LHCN-M2 (cell line): ENCODE measurements at regions not wholly inside any gene's neighbourhood (a gene's known extent, or its start where the extent isn't known, plus 50 kb on each side); places are given as distances from the start of the nearest gene placed in this dataset.
A peak's percentile ranks its signal among the peaks of the same experiment; 100 is the strongest.

Experiments
- DNase-seq: peaks from one replicate; pipeline ENCODE4 v3.0.0-alpha.2; 2012; ENCODE audit warnings: low read depth

DNA sequence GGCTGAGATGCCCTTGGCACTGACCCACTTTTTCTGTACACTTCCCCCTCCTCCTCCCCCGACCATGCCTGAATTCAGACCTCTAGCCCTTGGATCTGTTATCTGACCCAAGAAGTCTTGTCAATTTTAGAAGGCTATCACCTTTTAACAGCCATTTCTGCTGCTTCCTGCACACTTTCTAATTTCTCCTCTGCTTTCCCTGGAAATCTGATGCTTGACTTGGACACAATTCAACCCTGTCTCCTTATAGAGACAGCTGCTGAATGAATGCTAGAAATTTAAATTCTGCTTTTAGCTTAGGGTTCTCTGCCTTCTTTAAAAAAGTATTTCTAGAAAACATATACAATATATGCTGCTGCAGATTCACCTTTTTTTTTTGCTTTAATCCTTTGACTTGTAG lies 417.9 kb upstream of the KLF6 start:
- no peak for DNase-seq

GRCh38 chr10:4201866-4202825 lies 417.1 kb upstream of the KLF6 start:
- no peak for DNase-seq

DNA sequence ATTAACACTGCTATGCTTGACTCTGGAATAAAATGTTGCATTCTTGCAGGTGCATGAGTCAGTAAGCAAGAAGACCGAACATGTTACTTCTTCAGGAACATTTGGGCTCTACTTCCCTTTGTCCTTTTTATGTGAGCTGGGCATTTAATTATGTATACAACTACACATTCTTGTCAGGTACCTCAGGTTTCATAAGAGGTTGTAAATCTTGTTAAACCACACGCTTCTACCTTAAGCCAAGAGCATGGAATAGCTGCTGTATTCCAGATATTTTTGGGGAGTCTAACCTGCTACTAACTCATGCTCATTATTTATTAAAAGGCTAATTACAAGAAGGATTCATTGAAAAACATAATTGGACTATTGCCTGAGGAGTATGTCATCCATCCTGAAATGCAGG lies 414.2 kb upstream of the KLF6 start:
- no peak for DNase-seq

GRCh38 chr10:4198216-4198615 lies 413.2 kb upstream of the KLF6 start:
- peak; percentile 46 for DNase-seq

GRCh38 chr10:4197676-4198075 lies 412.7 kb upstream of the KLF6 start:
- no peak for DNase-seq

- no peak for DNase-seq
Measured at GRCh38 chr10:4196771-4197390, 411.9 kb upstream of the KLF6 start.

GRCh38 chr10:4196183-4196582 lies 411.2 kb upstream of the KLF6 start:
- DNase-seq = no peak

- peak; percentile 56 for DNase-seq
Measured at GRCh38 chr10:4195213-4195612, 410.2 kb upstream of the KLF6 start.

GRCh38 chr10:4194231-4194630 lies 409.2 kb upstream of the KLF6 start:
- DNase-seq = no peak

DNA sequence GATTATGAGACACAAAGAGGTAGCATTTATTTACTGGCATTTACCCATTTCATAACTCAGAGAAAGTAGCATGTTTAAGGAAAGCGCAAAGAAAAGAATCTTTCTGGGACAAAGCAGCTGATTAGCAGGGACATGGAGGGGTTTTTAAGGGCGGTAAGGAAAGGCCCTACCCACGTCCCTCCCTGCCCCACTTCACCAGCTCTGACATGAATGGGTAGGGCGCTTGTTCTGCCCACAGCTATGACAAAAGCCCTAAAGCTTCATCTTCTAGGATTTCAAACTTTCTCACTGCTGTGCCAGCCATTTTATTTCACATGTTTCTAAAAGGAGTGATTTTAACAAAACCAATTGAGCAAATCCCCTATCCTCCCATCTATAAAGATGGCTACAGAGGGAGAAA lies 406.9 kb upstream of the KLF6 start:
- DNase-seq = no peak

GRCh38 chr10:4191354-4191753 lies 406.3 kb upstream of the KLF6 start:
- DNase-seq = no peak

DNA sequence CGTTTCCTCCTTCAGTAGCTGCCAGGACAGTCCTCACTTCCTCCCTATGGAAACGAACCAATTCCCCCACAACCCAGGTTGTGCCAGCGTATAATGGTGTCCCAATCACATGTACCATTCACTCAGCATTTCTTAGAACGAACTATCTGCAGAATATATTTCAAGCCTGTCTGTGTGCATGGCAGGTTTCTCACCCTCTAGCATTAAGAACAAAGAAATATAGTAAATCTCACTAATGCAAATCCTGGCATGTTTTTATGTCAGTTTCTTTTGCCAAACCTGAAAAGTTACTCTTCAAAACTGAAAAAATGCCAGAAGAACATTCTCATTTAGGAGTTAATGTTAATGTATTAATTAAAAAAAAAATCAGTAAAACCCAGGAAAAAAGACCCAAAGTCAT lies 405.9 kb upstream of the KLF6 start:
- DNase-seq = no peak

DNA sequence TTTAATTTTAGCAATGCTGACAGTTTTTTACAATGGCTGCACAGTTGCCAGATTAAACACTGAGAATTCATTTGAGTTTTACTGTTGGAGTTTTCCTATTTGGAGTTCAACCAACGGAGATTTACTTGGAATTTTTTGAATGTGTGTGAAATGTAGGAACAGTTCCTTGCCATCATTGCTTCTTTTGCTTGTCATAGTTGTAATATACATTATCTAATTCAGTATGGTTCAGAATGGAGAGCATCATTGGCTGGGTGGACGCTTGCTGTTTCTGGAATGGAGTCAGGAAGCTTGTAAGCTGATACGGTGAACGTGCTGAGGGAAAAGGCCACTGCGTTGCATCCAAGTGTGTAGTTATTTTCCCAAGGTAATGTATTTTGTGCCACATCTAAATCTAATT lies 404.3 kb upstream of the KLF6 start:
- no peak for DNase-seq

- no peak for DNase-seq
Measured at GRCh38 chr10:4188406-4188805, 403.4 kb upstream of the KLF6 start.

- no peak for DNase-seq
Measured at GRCh38 chr10:4186849-4187540, 402.0 kb upstream of the KLF6 start.

GRCh38 chr10:4183761-4184261 lies 398.8 kb upstream of the KLF6 start:
- peak; percentile 44 for DNase-seq

- DNase-seq = no peak
Measured at GRCh38 chr10:4181621-4182049, 396.6 kb upstream of the KLF6 start.

DNA sequence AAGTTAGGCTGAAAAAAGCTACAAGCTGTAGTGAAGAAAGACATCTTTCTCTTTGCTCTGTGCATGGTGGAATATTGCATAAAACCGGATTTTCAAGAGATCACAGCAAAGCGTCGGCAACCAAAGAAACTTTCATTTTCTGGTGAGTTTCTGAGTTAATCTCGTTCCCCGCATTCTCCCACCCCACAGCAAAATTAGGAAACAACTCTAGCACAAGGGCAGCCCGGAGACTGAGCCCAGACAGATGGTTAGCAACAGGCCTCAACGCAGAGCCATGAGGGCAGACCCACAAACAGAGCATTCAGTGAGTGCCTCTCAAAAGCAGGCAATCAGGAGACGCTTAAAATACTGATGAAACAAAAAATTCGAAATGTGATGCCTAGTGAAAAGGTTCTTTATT lies 396.1 kb upstream of the KLF6 start:
- no peak for DNase-seq

- no peak for DNase-seq
Measured at GRCh38 chr10:4177791-4178190, 392.8 kb upstream of the KLF6 start.

DNA sequence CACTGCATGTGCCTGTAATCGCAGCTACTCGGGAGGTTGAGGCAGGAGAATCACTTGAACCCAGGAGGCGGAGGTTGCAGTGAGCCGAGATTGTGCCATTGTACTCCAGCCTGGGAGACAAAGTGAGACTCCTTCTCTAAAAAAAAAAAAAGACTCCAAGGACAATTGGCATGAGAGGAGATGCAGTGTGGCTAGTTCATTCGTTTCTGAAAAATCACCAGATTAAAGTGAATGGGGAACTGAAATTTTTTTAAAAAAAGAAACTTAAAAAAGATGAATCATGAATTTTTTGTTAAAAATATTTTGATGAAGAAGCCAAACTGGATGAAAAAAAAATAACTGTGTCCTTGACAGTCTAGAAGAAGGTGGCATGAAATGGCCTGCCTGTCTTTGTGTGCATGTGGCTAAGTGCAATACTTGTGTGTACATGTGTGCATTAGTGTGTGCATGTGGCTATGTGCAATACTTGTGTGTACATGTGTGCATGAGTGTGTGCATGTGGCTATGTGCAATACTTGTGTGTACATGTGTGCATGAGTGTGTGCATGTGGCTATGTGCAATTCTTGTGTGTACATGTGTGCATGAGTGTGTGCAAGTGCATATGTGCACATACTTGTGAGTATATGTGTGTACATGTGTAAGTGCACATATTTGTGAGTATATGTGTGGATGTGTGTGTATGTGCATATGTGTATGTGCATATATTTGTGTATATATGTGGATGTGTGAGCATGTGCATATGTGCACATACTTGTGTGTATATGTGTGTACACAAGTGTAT lies 391.7 kb upstream of the KLF6 start:
- DNase-seq = no peak

DNA sequence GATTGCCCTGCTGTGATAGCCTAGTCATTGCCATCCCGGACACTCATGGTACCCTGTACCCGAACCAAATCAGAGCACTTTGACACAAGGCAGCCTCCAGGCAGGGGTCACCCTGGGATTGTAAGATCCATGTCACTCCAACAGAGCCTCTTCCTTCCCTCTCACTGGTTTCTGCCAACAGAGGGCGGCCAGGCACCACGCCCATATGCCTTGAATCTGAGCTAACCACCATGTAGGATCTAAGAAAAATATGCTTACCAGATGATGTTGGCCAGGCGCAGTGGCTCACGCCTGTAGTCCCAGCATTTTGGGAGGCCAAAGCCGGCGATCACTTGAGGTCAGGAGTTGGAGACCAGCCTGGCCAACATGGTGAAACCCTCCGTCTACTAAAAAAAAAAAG lies 389.2 kb upstream of the KLF6 start:
- peak; percentile 31 for DNase-seq
